Liver (tissue), 3 donors: ENCODE measurements at regions not wholly inside any gene's neighbourhood (a gene's known extent, or its start where the extent isn't known, plus 50 kb on each side); places are given as distances from the start of the nearest gene placed in this dataset.

Experiments used
- CTCF ChIP-seq: fragments of 150-350 bp; IDR thresholded peaks from 2 replicates; pipeline ENCODE4 v1.5.1; 2017; ENCODE audit warnings: improper control_type of control experiment, low read depth, low read length; ENCODE audit not compliant: missing input control
- EGR1 ChIP-seq, 2 donors: IDR thresholded peaks; 2 replicates each; pipeline ENCODE4 v1.6.1; 2016 to 2018; ENCODE audit warnings: antibody characterized with exemption in 2 of 2, low read depth in 2 of 2
- GABPA ChIP-seq, 2 donors: IDR thresholded peaks in 1 of 2; conservative IDR thresholded peaks in 1 of 2; 2 replicates each; pipeline ENCODE4 v1.6.1; 2016; ENCODE audit warnings: antibody characterized with exemption in 2 of 2, mild to moderate bottlenecking in 1 of 2, moderate library complexity in 1 of 2
- TAF1 ChIP-seq: conservative IDR thresholded peaks from 2 replicates; pipeline ENCODE4 v1.6.1; 2016; ENCODE audit warnings: antibody characterized with exemption, mild to moderate bottlenecking
- YY1 ChIP-seq: IDR thresholded peaks from 2 replicates; pipeline ENCODE4 v1.6.1; 2016; ENCODE audit warnings: antibody characterized with exemption, mild to moderate bottlenecking
- TF ChIP-seq, protein P1 (sequence below): IDR thresholded peaks from 2 replicates; pipeline ENCODE4 v1.6.1; 2016; ENCODE audit warnings: antibody characterized with exemption
- donor health status: healthy.
- donor health status: healthy.

- TF ChIP-seq YY1 = no peak
- TF ChIP-seq CTCF = no peak
- TF ChIP-seq TAF1 = no peak
- TF ChIP-seq EGR1 (IDR thresholded peaks at IDR 0.05; ENCODE audit: low read depth in 2 of 2) = no peak
- TF ChIP-seq GABPA (IDR thresholded peaks at IDR 0.05 in 1 of 2, conservative IDR thresholded peaks at IDR 0.05 in 1 of 2) = no peak
- TF ChIP-seq, protein P1, sequence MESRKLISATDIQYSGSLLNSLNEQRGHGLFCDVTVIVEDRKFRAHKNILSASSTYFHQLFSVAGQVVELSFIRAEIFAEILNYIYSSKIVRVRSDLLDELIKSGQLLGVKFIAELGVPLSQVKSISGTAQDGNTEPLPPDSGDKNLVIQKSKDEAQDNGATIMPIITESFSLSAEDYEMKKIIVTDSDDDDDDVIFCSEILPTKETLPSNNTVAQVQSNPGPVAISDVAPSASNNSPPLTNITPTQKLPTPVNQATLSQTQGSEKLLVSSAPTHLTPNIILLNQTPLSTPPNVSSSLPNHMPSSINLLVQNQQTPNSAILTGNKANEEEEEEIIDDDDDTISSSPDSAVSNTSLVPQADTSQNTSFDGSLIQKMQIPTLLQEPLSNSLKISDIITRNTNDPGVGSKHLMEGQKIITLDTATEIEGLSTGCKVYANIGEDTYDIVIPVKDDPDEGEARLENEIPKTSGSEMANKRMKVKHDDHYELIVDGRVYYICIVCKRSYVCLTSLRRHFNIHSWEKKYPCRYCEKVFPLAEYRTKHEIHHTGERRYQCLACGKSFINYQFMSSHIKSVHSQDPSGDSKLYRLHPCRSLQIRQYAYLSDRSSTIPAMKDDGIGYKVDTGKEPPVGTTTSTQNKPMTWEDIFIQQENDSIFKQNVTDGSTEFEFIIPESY = no peak
These were observed 364.7 kb downstream of the METTL15 start for GRCh38 chr11:28472904-28473303.
